Naive B cell (primary cell): ENCODE measurements at regions not wholly inside any gene's neighbourhood (a gene's known extent, or its start where the extent isn't known, plus 50 kb on each side); places are given as distances from the start of the nearest gene placed in this dataset.

Experiments
- ATAC-seq, 2 donors: fragments of 150-1000 bp; cut with Tn5 transposase; 2 replicates each; pipeline ENCODE4 v1.10.0; 2021; ENCODE audit warnings: low read depth in 2 of 2, mild to moderate bottlenecking in 2 of 2, moderate library complexity in 2 of 2
- DNase-seq: peaks from one replicate; pipeline ENCODE4 v3.0.0; 2022
- H3K27ac Mint-ChIP-seq, 6 donors: one replicate each; pipeline ENCODE4 v1.8.0; 2020 to 2022; ENCODE audit warnings: mild to moderate bottlenecking in 6 of 6, mixed read lengths in 6 of 6, moderate library complexity in 5 of 6, inconsistent platforms in 2 of 6
- H3K27me3 Mint-ChIP-seq, 3 donors: one replicate each; pipeline ENCODE4 v1.8.0; 2021 to 2022; ENCODE audit warnings: mixed read lengths in 3 of 3, mild to moderate bottlenecking in 1 of 3
- H3K36me3 Mint-ChIP-seq, 2 donors: one replicate each; pipeline ENCODE4 v1.8.0; 2020 to 2022; ENCODE audit warnings: mixed read lengths in 2 of 2, inconsistent platforms in 1 of 2, mild to moderate bottlenecking in 1 of 2
- H3K4me1 Mint-ChIP-seq, 3 donors: one replicate each; pipeline ENCODE4 v1.8.0; 2020 to 2022; ENCODE audit warnings: mixed read lengths in 3 of 3, inconsistent platforms in 1 of 3, mild to moderate bottlenecking in 1 of 3, moderate library complexity in 1 of 3
- H3K4me3 Mint-ChIP-seq, 8 donors: one replicate each; pipeline ENCODE4 v1.8.0; 2020 to 2022; ENCODE audit warnings: mild to moderate bottlenecking in 8 of 8, mixed read lengths in 8 of 8, moderate library complexity in 8 of 8, inconsistent platforms in 2 of 8
- H3K9me3 Mint-ChIP-seq, 7 donors: one replicate each; pipeline ENCODE4 v1.8.0; 2020 to 2022; ENCODE audit warnings: mixed read lengths in 7 of 7, mild to moderate bottlenecking in 5 of 7, inconsistent platforms in 2 of 7, moderate library complexity in 1 of 7

- Mint-ChIP-seq H3K4me3 (no peak overlapping the region), H3K27me3 (peaks cover 0 to 11% (median 10%) of the 10 kb centered on the region in 3 donors), H3K36me3 (no peaks in the 10 kb centered on the region), H3K27ac (no peak overlapping the region), H3K4me1 (no peaks in the 10 kb centered on the region), H3K9me3 (peaks cover 0 to 15% (median 2%) of the 10 kb centered on the region in 7 donors)
- ATAC-seq, result no peak
- no peak for DNase-seq
Observed at GRCh38 chr6:139790527-139790926, 416.1 kb upstream of the CITED2 start.

- Mint-ChIP-seq H3K36me3 (no peaks in the 10 kb centered on the region), H3K9me3 (peaks cover 2 to 23% (median 11%) of the 10 kb centered on the region in 7 donors), H3K27ac (peak overlapping the region in 1 of 6 donors; percentile 10), H3K27me3 (peaks cover 0 to 10% (median 6%) of the 10 kb centered on the region in 3 donors), H3K4me1 (no peaks in the 10 kb centered on the region), H3K4me3 (peak overlapping the region in 1 of 8 donors; percentile 29)
- DNase-seq, result no peak
- no peak for ATAC-seq
Observed at GRCh38 chr6:139784222-139784769, 409.8 kb upstream of the CITED2 start.

GRCh38 chr6:139779988-139780774 is 405.7 kb upstream of the CITED2 start:
- H3K27ac Mint-ChIP-seq, result no peak overlapping the region
- no peak for DNase-seq
- peaks cover under 1 to 5% (median 3%) of the 10 kb centered on the region in 3 donors for H3K27me3 Mint-ChIP-seq
- H3K4me3 Mint-ChIP-seq, result no peak overlapping the region
- no peaks in the 10 kb centered on the region for H3K36me3 Mint-ChIP-seq
- no peak for ATAC-seq
- H3K4me1 Mint-ChIP-seq, result no peaks in the 10 kb centered on the region
- peaks cover 0 to 11% (median 7%) of the 10 kb centered on the region in 7 donors for H3K9me3 Mint-ChIP-seq

- ATAC-seq (no peak), DNase-seq (no peak)
- no peak overlapping the region for H3K4me3 Mint-ChIP-seq
- no peak overlapping the region for H3K27ac Mint-ChIP-seq
- H3K9me3 Mint-ChIP-seq, result peaks cover 0 to 2% (median 0%) of the 10 kb centered on the region in 7 donors
- H3K4me1 Mint-ChIP-seq, result no peaks in the 10 kb centered on the region
- peaks cover 4 to 11% (median 5%) of the 10 kb centered on the region in 3 donors for H3K27me3 Mint-ChIP-seq
- no peaks in the 10 kb centered on the region for H3K36me3 Mint-ChIP-seq
Observed at GRCh38 chr6:139778688-139779087, 404.2 kb upstream of the CITED2 start.

- Mint-ChIP-seq H3K4me1 (no peaks in the 10 kb centered on the region), H3K36me3 (no peaks in the 10 kb centered on the region), H3K4me3 (no peak overlapping the region), H3K27ac (peak overlapping the region in 1 of 6 donors; percentile 32), H3K9me3 (peaks cover 0 to 2% (median 0%) of the 10 kb centered on the region in 7 donors), H3K27me3 (peaks cover 4 to 11% (median 5%) of the 10 kb centered on the region in 3 donors)
- ATAC-seq (no peak), DNase-seq (no peak)
Observed at GRCh38 chr6:139778106-139778505, 403.7 kb upstream of the CITED2 start.

- Mint-ChIP-seq H3K27ac (no peak overlapping the region), H3K4me3 (no peak overlapping the region)
- DNase-seq, result no peak
Observed at GRCh38 chr6:139777202-139777970, 402.9 kb upstream of the CITED2 start.

GRCh38 chr6:139776041-139776440 is 401.6 kb upstream of the CITED2 start:
- ATAC-seq, result no peak
- H3K27ac Mint-ChIP-seq, result no peak overlapping the region
- peaks cover 0 to 2% (median 0%) of the 10 kb centered on the region in 7 donors for H3K9me3 Mint-ChIP-seq
- H3K27me3 Mint-ChIP-seq, result peaks cover 4 to 11% (median 5%) of the 10 kb centered on the region in 3 donors
- H3K4me1 Mint-ChIP-seq, result no peaks in the 10 kb centered on the region
- no peak overlapping the region for H3K4me3 Mint-ChIP-seq
- DNase-seq, result no peak
- no peaks in the 10 kb centered on the region for H3K36me3 Mint-ChIP-seq

More at GRCh38 chr6:139777202-139777970, 402.9 kb upstream of the CITED2 start:
- Mint-ChIP-seq H3K36me3 (no peaks in the 10 kb centered on the region), H3K9me3 (peaks cover 0 to 2% (median 0%) of the 10 kb centered on the region in 7 donors), H3K27me3 (peaks cover 4 to 11% (median 5%) of the 10 kb centered on the region in 3 donors), H3K4me1 (no peaks in the 10 kb centered on the region)
- ATAC-seq, result no peak

GRCh38 chr6:139768196-139768595 is 393.7 kb upstream of the CITED2 start:
- no peaks in the 10 kb centered on the region for H3K4me1 Mint-ChIP-seq
- H3K27ac Mint-ChIP-seq, result peak overlapping the region in 1 of 6 donors; percentile 8
- H3K27me3 Mint-ChIP-seq, result peaks cover 0 to 4% (median 0%) of the 10 kb centered on the region in 3 donors
- no peaks in the 10 kb centered on the region for H3K9me3 Mint-ChIP-seq
- DNase-seq, result no peak
- no peaks in the 10 kb centered on the region for H3K36me3 Mint-ChIP-seq
- no peak overlapping the region for H3K4me3 Mint-ChIP-seq
- ATAC-seq, result no peak

GRCh38 chr6:139766796-139767195 is 392.3 kb upstream of the CITED2 start:
- ATAC-seq (no peak), DNase-seq (no peak)
- H3K27me3 Mint-ChIP-seq, result peaks cover 0 to 4% (median 0%) of the 10 kb centered on the region in 3 donors
- H3K9me3 Mint-ChIP-seq, result no peaks in the 10 kb centered on the region
- H3K27ac Mint-ChIP-seq, result no peak overlapping the region
- no peaks in the 10 kb centered on the region for H3K36me3 Mint-ChIP-seq
- H3K4me3 Mint-ChIP-seq, result no peak overlapping the region
- H3K4me1 Mint-ChIP-seq, result no peaks in the 10 kb centered on the region

GRCh38 chr6:139765825-139766285 is 391.4 kb upstream of the CITED2 start:
- no peak overlapping the region for H3K4me3 Mint-ChIP-seq
- no peaks in the 10 kb centered on the region for H3K36me3 Mint-ChIP-seq
- DNase-seq, result no peak
- H3K27me3 Mint-ChIP-seq, result peaks cover 0 to 4% (median 0%) of the 10 kb centered on the region in 3 donors
- no peaks in the 10 kb centered on the region for H3K4me1 Mint-ChIP-seq
- peak overlapping the region in 1 of 6 donors; percentile 13 for H3K27ac Mint-ChIP-seq
- H3K9me3 Mint-ChIP-seq, result no peaks in the 10 kb centered on the region
- ATAC-seq, result no peak

- Mint-ChIP-seq H3K9me3 (no peaks in the 10 kb centered on the region), H3K27ac (no peak overlapping the region), H3K36me3 (no peaks in the 10 kb centered on the region), H3K27me3 (peaks cover 0 to 4% (median 0%) of the 10 kb centered on the region in 3 donors), H3K4me3 (no peak overlapping the region), H3K4me1 (no peaks in the 10 kb centered on the region)
- DNase-seq, result no peak
- no peak for ATAC-seq
Observed at GRCh38 chr6:139764498-139764986, 390.1 kb upstream of the CITED2 start.

- no peak overlapping the region for H3K27ac Mint-ChIP-seq
- peaks cover 0 to 4% (median 0%) of the 10 kb centered on the region in 3 donors for H3K27me3 Mint-ChIP-seq
- no peaks in the 10 kb centered on the region for H3K9me3 Mint-ChIP-seq
- no peaks in the 10 kb centered on the region for H3K4me1 Mint-ChIP-seq
- no peaks in the 10 kb centered on the region for H3K36me3 Mint-ChIP-seq
- H3K4me3 Mint-ChIP-seq, result no peak overlapping the region
- no peak for DNase-seq
- ATAC-seq, result no peak
Observed at GRCh38 chr6:139763468-139764210, 389.2 kb upstream of the CITED2 start.

GRCh38 chr6:139762587-139763031 is 388.2 kb upstream of the CITED2 start:
- DNase-seq, result no peak
- no peaks in the 10 kb centered on the region for H3K27me3 Mint-ChIP-seq
- H3K27ac Mint-ChIP-seq, result no peak overlapping the region
- H3K4me1 Mint-ChIP-seq, result no peaks in the 10 kb centered on the region
- H3K9me3 Mint-ChIP-seq, result no peaks in the 10 kb centered on the region
- ATAC-seq, result no peak
- no peak overlapping the region for H3K4me3 Mint-ChIP-seq
- no peaks in the 10 kb centered on the region for H3K36me3 Mint-ChIP-seq
